Uterus (tissue), 2 donors: ENCODE measurements at regions not wholly inside any gene's neighbourhood (a gene's known extent, or its start where the extent isn't known, plus 50 kb on each side); places are given as distances from the start of the nearest gene placed in this dataset.

ENCODE experiments used
- CTCF ChIP-seq, 4 experiments: fragments of 200-600 bp in 2 of 4; fragments of 450-650 bp in 2 of 4; sonication (generic) in 2 of 4; IDR thresholded peaks; one replicate each; pipeline ENCODE4 v1.5.1; 2016 to 2019; ENCODE audit warnings: antibody characterized with exemption in 4 of 4, mild to moderate bottlenecking in 2 of 4, moderate library complexity in 1 of 4
- POLR2A ChIP-seq, 2 donors: fragments of 450-650 bp; IDR thresholded peaks; one replicate each; pipeline ENCODE4 v1.6.1; 2016; ENCODE audit warnings: antibody characterized with exemption in 2 of 2, mild to moderate bottlenecking in 1 of 2, moderate library complexity in 1 of 2

DNA sequence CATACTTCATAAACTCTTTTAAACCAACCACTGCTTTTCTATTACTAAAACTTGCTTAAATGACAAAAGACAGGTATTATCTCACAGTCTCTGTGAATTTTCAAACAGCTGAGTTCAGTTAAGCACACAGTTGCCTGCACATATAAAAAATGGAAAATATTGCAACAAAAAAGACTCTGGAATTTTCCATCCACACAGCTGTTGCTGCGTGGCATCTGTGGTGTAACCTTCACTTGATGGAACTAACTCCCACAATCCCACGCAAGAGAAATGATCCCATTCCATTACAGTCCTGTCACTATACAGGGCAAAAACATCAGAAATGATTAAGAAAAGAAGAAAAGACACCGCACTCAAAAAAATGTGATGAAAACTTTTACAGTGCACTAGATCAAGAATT is 149.8 kb upstream of the TBL1X start:
- TF ChIP-seq CTCF (IDR thresholded peaks at IDR 0.05): no peak
- TF ChIP-seq POLR2A (IDR thresholded peaks at IDR 0.05): no peak
